Uterus (tissue), 3 donors: ENCODE measurements at regions not wholly inside any gene's neighbourhood (a gene's known extent, or its start where the extent isn't known, plus 50 kb on each side); places are given as distances from the start of the nearest gene placed in this dataset.

Source experiments
- DNase-seq, 2 donors: peaks; one replicate each; pipeline ENCODE4 v3.0.0-alpha.2; 2019 to 2020
- H3K27ac ChIP-seq, 2 donors: fragments of 200-600 bp; sonication (generic); 1 replicate in 1 of 2; 2 replicates in 1 of 2; pipeline ENCODE4 v1.5.1; 2016 to 2018
- H3K27me3 ChIP-seq, 2 donors: fragments of 200-600 bp; sonication (generic); one replicate each; pipeline ENCODE4 v1.5.1; 2018 to 2019; ENCODE audit warnings: control low read depth in 1 of 2
- H3K36me3 ChIP-seq, 2 donors: fragments of 200-600 bp; sonication (generic); one replicate each; pipeline ENCODE4 v1.5.1; 2019; ENCODE audit warnings: control low read depth in 1 of 2
- H3K4me1 ChIP-seq, 2 donors: fragments of 200-600 bp; sonication (generic); one replicate each; pipeline ENCODE4 v1.5.1; 2018 to 2019; ENCODE audit warnings: control low read depth in 1 of 2
- H3K4me3 ChIP-seq, 2 donors: fragments of 200-600 bp; sonication (generic); 1 replicate in 1 of 2; 2 replicates in 1 of 2; pipeline ENCODE4 v1.5.1; 2018 to 2019; ENCODE audit warnings: mild to moderate bottlenecking in 1 of 2
- H3K9me3 ChIP-seq, 2 donors: fragments of 200-600 bp; sonication (generic); one replicate each; pipeline ENCODE4 v1.5.1; 2019; ENCODE audit warnings: control low read depth in 1 of 2
- CTCF ChIP-seq, 4 experiments: fragments of 200-600 bp in 2 of 4; fragments of 450-650 bp in 2 of 4; sonication (generic) in 2 of 4; IDR thresholded peaks; one replicate each; pipeline ENCODE4 v1.5.1; 2016 to 2019; ENCODE audit warnings: antibody characterized with exemption in 4 of 4, mild to moderate bottlenecking in 2 of 4, moderate library complexity in 1 of 4
- POLR2A ChIP-seq, 2 donors: fragments of 450-650 bp; IDR thresholded peaks; one replicate each; pipeline ENCODE4 v1.6.1; 2016; ENCODE audit warnings: antibody characterized with exemption in 2 of 2, mild to moderate bottlenecking in 1 of 2, moderate library complexity in 1 of 2
- intact Hi-C: fragments of 100-400 bp; cut with DNase I; formaldehyde crosslinking; loops from one replicate; pipeline ENCODE4 v1.15.1; 2023; ENCODE audit warnings: low total_unique reads
- donor health status: DM: yes; HTN: yes; CAD: no.

- intact Hi-C loops, result no loop called here
- no peak for DNase-seq
- no peak overlapping the region for H3K27ac ChIP-seq
- H3K9me3 ChIP-seq, result peaks cover 0 to 3% of the 10 kb centered on the region in 2 donors
- H3K36me3 ChIP-seq, result no peaks in the 10 kb centered on the region
- TF ChIP-seq POLR2A (IDR thresholded peaks at IDR 0.05) (no peak), CTCF (IDR thresholded peaks at IDR 0.05) (no peak)
- no peaks in the 10 kb centered on the region for H3K27me3 ChIP-seq
- H3K4me3 ChIP-seq, result no peak overlapping the region
- no peaks in the 10 kb centered on the region for H3K4me1 ChIP-seq
Observed at GRCh38 chr6:140671926-140672325, 1297.5 kb upstream of the CITED2 start.

DNA sequence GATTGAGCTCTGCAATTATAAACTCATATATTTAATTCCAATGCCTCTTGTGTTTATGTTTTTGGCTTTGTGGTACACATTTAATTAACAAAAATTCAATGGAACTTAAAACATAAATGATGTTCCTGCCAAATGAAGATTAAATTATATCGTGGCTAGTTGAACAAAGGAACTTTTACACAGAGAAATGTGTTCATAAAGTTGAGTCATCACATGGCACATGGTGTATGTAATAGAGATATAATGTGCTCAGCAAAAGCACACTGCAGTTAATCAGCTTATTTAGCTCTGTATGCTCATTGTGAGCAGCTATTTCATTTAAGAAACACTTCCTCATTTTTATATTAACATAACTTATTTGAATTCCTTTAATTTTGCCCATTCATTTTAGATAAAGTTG is 1295.6 kb upstream of the CITED2 start:
- Histone ChIP-seq H3K9me3 (peaks cover 0 to 3% of the 10 kb centered on the region in 2 donors), H3K4me3 (no peak overlapping the region), H3K27ac (no peak overlapping the region), H3K36me3 (no peaks in the 10 kb centered on the region), H3K4me1 (no peaks in the 10 kb centered on the region), H3K27me3 (no peaks in the 10 kb centered on the region)
- no peak for DNase-seq
- intact Hi-C loops, result no loop called here
- TF ChIP-seq CTCF (IDR thresholded peaks at IDR 0.05) (no peak), POLR2A (IDR thresholded peaks at IDR 0.05) (no peak)

DNA sequence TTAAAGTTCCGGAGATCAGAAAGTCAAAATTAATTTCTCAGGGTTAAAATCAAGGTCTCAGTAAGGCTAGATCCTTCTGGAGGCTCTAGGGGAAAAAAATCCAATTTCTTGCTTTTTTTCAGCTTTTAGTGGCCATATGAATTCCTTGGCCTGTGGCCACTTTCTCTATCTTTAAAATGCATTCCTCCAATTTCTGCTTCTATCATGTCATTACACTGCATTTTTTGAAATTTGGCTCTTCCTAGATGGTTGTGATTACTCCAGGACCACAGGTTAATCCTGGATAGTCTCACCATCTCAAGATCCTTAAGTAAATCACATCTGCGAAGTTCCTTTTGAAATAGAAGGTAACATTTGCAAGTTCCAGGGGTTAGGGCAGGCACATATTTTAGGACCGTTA is 1294.9 kb upstream of the CITED2 start:
- Histone ChIP-seq H3K27ac (no peak overlapping the region), H3K27me3 (no peaks in the 10 kb centered on the region), H3K4me3 (no peak overlapping the region), H3K36me3 (no peaks in the 10 kb centered on the region), H3K9me3 (peaks cover 0 to 3% of the 10 kb centered on the region in 2 donors), H3K4me1 (no peaks in the 10 kb centered on the region)
- no peak for DNase-seq
- intact Hi-C loops, result no loop called here
- TF ChIP-seq CTCF (IDR thresholded peaks at IDR 0.05), result no peak
- TF ChIP-seq POLR2A (IDR thresholded peaks at IDR 0.05), result no peak

- DNase-seq, result no peak
- Histone ChIP-seq H3K27me3 (no peaks in the 10 kb centered on the region), H3K27ac (no peak overlapping the region), H3K36me3 (no peaks in the 10 kb centered on the region), H3K9me3 (no peaks in the 10 kb centered on the region), H3K4me1 (no peaks in the 10 kb centered on the region), H3K4me3 (no peak overlapping the region)
- intact Hi-C loops, result no loop called here
- TF ChIP-seq POLR2A (IDR thresholded peaks at IDR 0.05), result no peak
- TF ChIP-seq CTCF (IDR thresholded peaks at IDR 0.05), result no peak
Observed at GRCh38 chr6:140663772-140664171, 1289.3 kb upstream of the CITED2 start.

GRCh38 chr6:140663094-140663493 is 1288.6 kb upstream of the CITED2 start:
- intact Hi-C loops, result no loop called here
- Histone ChIP-seq H3K4me1 (no peaks in the 10 kb centered on the region), H3K4me3 (no peak overlapping the region), H3K9me3 (no peaks in the 10 kb centered on the region), H3K27ac (no peak overlapping the region), H3K27me3 (no peaks in the 10 kb centered on the region), H3K36me3 (no peaks in the 10 kb centered on the region)
- TF ChIP-seq POLR2A (IDR thresholded peaks at IDR 0.05) (no peak), CTCF (IDR thresholded peaks at IDR 0.05) (no peak)
- no peak for DNase-seq
